GM13976 (cell line): ENCODE measurements at regions not wholly inside any gene's neighbourhood (a gene's known extent, or its start where the extent isn't known, plus 50 kb on each side); places are given as distances from the start of the nearest gene placed in this dataset.

Experiments used
- DNase-seq: peaks from one replicate; pipeline ENCODE4 v3.0.0; 2012; ENCODE audit warnings: low spot score
- CTCF ChIP-seq: IDR thresholded peaks from 2 replicates; pipeline ENCODE4 v1.5.1; 2012; ENCODE audit warnings: borderline replicate concordance, mild to moderate bottlenecking; ENCODE audit not compliant: insufficient read depth; ENCODE audit errors: extremely low read depth, missing control alignments, control extremely low read depth
- in situ Hi-C: fragments of 300-500 bp; cut with MboI; formaldehyde crosslinking; loops from one replicate; pipeline ENCODE4 v1.12.0; 2022; ENCODE audit warnings: low sequenced_read_pairs, mixed read lengths, inconsistent platforms; ENCODE audit not compliant: unreplicated experiment

GRCh38 chr5:35357973-35358372, 127.7 kb upstream of the PRLR start:
- no peak for TF ChIP-seq CTCF
- DNase-seq: no peak
- in situ Hi-C loops: no loop called here

- in situ Hi-C loops: no loop called here
- no peak for TF ChIP-seq CTCF
- no peak for DNase-seq
Observed at GRCh38 chr5:35356725-35357124, 126.4 kb upstream of the PRLR start.

GRCh38 chr5:35354751-35355150, 124.5 kb upstream of the PRLR start:
- no peak for TF ChIP-seq CTCF
- DNase-seq: no peak
- in situ Hi-C loops: no loop called here

- no peak for DNase-seq
- no peak for TF ChIP-seq CTCF
- in situ Hi-C loops: no loop called here
Observed at GRCh38 chr5:35345222-35345621, 114.9 kb upstream of the PRLR start.

GRCh38 chr5:35342664-35343063, 112.4 kb upstream of the PRLR start:
- no peak for TF ChIP-seq CTCF
- no peak for DNase-seq
- in situ Hi-C loops: no loop called here

GRCh38 chr5:35341189-35341588, 110.9 kb upstream of the PRLR start:
- no peak for DNase-seq
- in situ Hi-C loops: no loop called here
- TF ChIP-seq CTCF: no peak

- no peak for TF ChIP-seq CTCF
- DNase-seq: no peak
- in situ Hi-C loops: no loop called here
Observed at GRCh38 chr5:35339616-35340100, 109.4 kb upstream of the PRLR start.
